ENCODE measurements at regions not wholly inside any gene's neighbourhood (a gene's known extent, or its start where the extent isn't known, plus 50 kb on each side); places are given as distances from the start of the nearest gene placed in this dataset.
"Not testable (repeated sequence)": the region's sequence is repeated elsewhere in the genome, so short reads cannot be mapped to it uniquely, and the experiment has no call there.

- TF ChIP-seq POLR2AphosphoS5 (IDR thresholded peaks at IDR 0.05; ENCODE audit: insufficient read depth in 1 of 2, low read depth in 1 of 2); CTCF (IDR thresholded peaks at IDR 0.05); POLR2A (IDR thresholded peaks at IDR 0.05): not testable (repeated sequence)
These were observed 496.3 kb downstream of the TMEM121 start for GRCh38 chr14:106022648-106023047.
